A549 (cell line): ENCODE measurements at regions not wholly inside any gene's neighbourhood (a gene's known extent, or its start where the extent isn't known, plus 50 kb on each side); places are given as distances from the start of the nearest gene placed in this dataset.
"Not testable (repeated sequence)": the region's sequence is repeated elsewhere in the genome, so short reads cannot be mapped to it uniquely, and the experiment has no call there.

ENCODE experiments used
- ATAC-seq, 2 experiments: fragments of 200-7000 bp in 1 of 2; fragments of >200 bp in 1 of 2; cut with Nextera tagmentation in 1 of 2; cut with Tn5 transposase in 1 of 2; 3 replicates each; pipeline versions ENCODE4 v1.8.0 to v1.9.1; 2018 to 2020; ENCODE audit warnings: mild to moderate bottlenecking in 1 of 2, moderate library complexity in 1 of 2
- CTCF ChIA-PET: fragments of 300-600 bp; sonication (Branson Sonifier 250); formaldehyde crosslinking; extraction: SDS; loops from one replicate; lab custom pipeline; 2021; ENCODE audit warnings: antibody characterized with exemption, inconsistent platforms; lab: Yijun Ruan, JAX
- POLR2A ChIA-PET: fragments of 350-600 bp; formaldehyde crosslinking; extraction: SDS; loops from one replicate; lab custom pipeline; 2021; ENCODE audit warnings: antibody characterized with exemption, inconsistent platforms; lab: Yijun Ruan, JAX
- DNase-seq, 2 experiments: peaks; one replicate each; pipeline versions ENCODE4 v3.0.0 to v3.0.0-alpha.2; 2011 to 2016; ENCODE audit warnings: low read depth in 1 of 2, low spot score in 1 of 2
- FAIRE-seq: peaks from 2 replicates; lab custom pipeline; 2011; peaks lifted over from hg19 to GRCh38; lab: Jason Lieb, UNC
- H3K27ac ChIP-seq, 2 experiments: fragments of >200 bp; sonication (Bioruptor Twin); formaldehyde crosslinking; 3 replicates each; pipeline ENCODE4 v1.5.1; 2016 to 2017
- H3K4me1 ChIP-seq: fragments of >200 bp; sonication (Bioruptor Twin); formaldehyde crosslinking; 3 replicates; pipeline ENCODE4 v1.6.1; 2016
- H3K4me2 ChIP-seq: fragments of >200 bp; sonication (Bioruptor Twin); formaldehyde crosslinking; 3 replicates; pipeline ENCODE4 v1.6.1; 2016
- H3K4me3 ChIP-seq: fragments of >200 bp; sonication (Bioruptor Twin); formaldehyde crosslinking; 3 replicates; pipeline ENCODE4 v1.5.1; 2016
- H3K9me3 ChIP-seq: fragments of >200 bp; sonication (Bioruptor Twin); formaldehyde crosslinking; 3 replicates; pipeline ENCODE4 v1.6.1; 2016
- WGBS: methylation state at CpG from one replicate; pipeline ENCODE4 v1.1.6; 2017; ENCODE audit errors: missing lambda C conversion rate; 5-methylcytosine and 5-hydroxymethylcytosine counted together

- H3K27ac ChIP-seq, H3K4me3 ChIP-seq, CTCF ChIA-PET, H3K9me3 ChIP-seq, H3K4me1 ChIP-seq, H3K4me2 ChIP-seq, FAIRE-seq, DNase-seq, ATAC-seq, POLR2A ChIA-PET: not testable (repeated sequence)
- WGBS, result 86% methylated on average over 2 of the region's 2 CpGs
Measured at GRCh38 chr7:76941809-76942765, 90.1 kb downstream of the SPDYE17 start.

DNA sequence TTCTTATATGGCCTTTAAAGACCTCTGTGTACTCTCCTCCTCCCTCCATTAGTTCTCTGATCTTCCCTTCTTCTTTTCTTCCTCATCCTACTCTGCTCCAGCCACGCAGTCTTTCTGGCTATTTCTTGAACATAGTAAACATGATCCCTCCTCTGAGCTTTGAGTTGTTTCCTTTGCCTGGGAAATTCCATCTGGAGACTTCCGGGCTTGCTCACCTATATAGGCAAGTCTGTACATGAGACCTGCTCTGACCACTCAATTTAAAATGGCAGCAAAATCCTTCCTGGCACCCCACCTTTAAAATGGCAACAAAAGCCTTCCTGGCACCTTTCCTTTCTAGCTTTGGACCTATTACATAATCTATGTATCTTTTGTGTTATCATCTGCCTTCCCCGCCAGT lies 94.4 kb downstream of the SPDYE17 start:
- H3K4me2 ChIP-seq, CTCF ChIA-PET, H3K4me3 ChIP-seq, ATAC-seq, FAIRE-seq, DNase-seq, POLR2A ChIA-PET, H3K9me3 ChIP-seq, H3K4me1 ChIP-seq, H3K27ac ChIP-seq: not testable (repeated sequence)
- WGBS, result 100% methylated on average over 1 of the region's 3 CpGs

- H3K9me3 ChIP-seq, H3K4me1 ChIP-seq, CTCF ChIA-PET, ATAC-seq, H3K4me3 ChIP-seq, FAIRE-seq, POLR2A ChIA-PET, H3K4me2 ChIP-seq, H3K27ac ChIP-seq, DNase-seq: not testable (repeated sequence)
- WGBS, result 71% methylated on average over 5 of the region's 5 CpGs
Measured at GRCh38 chr7:76937330-76937729, 94.8 kb downstream of the SPDYE17 start.

DNA sequence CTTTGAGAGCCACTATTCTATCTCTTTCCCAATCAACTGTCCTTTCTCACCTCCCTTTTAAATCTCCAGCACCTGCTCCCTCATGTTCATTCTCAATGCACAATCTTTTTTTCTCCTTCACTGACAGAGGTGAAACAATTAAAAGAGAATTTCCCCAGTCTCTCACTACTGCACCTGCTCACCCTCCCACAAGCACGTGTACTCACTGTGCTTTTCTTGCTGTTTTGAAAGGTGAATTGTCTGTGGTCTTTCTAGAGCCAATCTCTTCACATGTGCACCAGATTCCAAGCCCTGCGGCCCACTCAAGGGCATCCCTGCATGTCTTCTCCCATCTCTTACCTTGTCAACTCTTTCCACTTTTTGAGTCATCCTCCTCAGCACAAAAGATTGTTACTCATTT lies 95.8 kb downstream of the SPDYE17 start:
- H3K27ac ChIP-seq, FAIRE-seq, H3K4me3 ChIP-seq, H3K9me3 ChIP-seq, ATAC-seq, CTCF ChIA-PET, DNase-seq, H3K4me2 ChIP-seq, H3K4me1 ChIP-seq, POLR2A ChIA-PET: not testable (repeated sequence)
- WGBS, result 56% methylated on average over 2 of the region's 2 CpGs

- 53% methylated on average over 3 of the region's 3 CpGs for WGBS
- H3K4me1 ChIP-seq, POLR2A ChIA-PET: not testable (repeated sequence)
Measured at GRCh38 chr7:76934711-76935110, 97.5 kb downstream of the SPDYE17 start.

DNA sequence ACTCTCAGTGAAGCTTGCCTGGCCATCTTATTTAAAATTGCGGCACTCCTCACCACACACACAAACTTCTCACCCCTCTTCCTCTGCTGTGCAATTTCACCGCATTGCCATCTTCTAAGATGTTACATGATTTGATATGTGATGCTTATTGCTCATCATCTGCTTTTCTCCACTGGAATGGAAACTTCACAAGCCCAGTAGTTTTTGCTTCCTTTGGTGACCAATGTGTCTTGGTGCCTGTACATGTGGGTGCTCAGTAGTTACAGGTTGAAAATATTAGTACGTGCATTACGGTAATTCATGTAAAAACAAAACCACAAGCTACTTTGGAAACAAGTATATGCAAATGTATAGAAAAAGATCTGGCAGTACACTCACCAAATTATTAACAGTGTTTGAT lies 99.2 kb downstream of the SPDYE17 start:
- CTCF ChIA-PET, H3K4me1 ChIP-seq, ATAC-seq, H3K4me3 ChIP-seq, POLR2A ChIA-PET, H3K27ac ChIP-seq, DNase-seq, H3K9me3 ChIP-seq, H3K4me2 ChIP-seq: not testable (repeated sequence)
- peak; percentile 82 for FAIRE-seq
- WGBS, result 89% methylated on average over 4 of the region's 4 CpGs

More at GRCh38 chr7:76934711-76935110, 97.5 kb downstream of the SPDYE17 start:
- H3K27ac ChIP-seq, H3K9me3 ChIP-seq, CTCF ChIA-PET, H3K4me3 ChIP-seq, DNase-seq, H3K4me2 ChIP-seq, ATAC-seq, FAIRE-seq: not testable (repeated sequence)

GRCh38 chr7:76931441-76931840 lies 100.7 kb downstream of the SPDYE17 start:
- H3K4me3 ChIP-seq, H3K27ac ChIP-seq, H3K4me1 ChIP-seq, DNase-seq, H3K4me2 ChIP-seq, FAIRE-seq, H3K9me3 ChIP-seq, POLR2A ChIA-PET, CTCF ChIA-PET, ATAC-seq: not testable (repeated sequence)
- WGBS, result 27% methylated on average over 3 of the region's 4 CpGs

DNA sequence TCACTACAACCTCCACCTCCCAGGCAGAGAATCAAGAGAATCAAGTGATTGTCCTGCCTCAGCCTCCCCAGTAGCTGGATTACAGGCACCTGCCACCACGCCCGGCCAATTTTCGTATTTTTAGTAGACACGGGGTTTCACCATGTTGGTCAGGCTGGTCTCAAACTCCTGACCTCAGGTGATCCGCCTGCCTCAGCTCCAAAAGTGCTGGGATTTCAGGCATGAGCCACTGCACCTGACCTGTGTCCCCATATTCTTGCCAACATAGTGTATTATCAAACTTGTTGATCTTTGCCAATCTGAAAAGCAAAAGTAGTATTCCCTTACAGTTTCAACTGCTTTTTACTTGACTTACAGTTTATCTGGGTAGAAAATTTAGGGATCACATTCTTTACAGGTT lies 101.7 kb downstream of the SPDYE17 start:
- POLR2A ChIA-PET, ATAC-seq, H3K9me3 ChIP-seq, CTCF ChIA-PET, H3K27ac ChIP-seq, H3K4me2 ChIP-seq, H3K4me3 ChIP-seq, H3K4me1 ChIP-seq, DNase-seq: not testable (repeated sequence)
- peak; percentile 68 for FAIRE-seq
- WGBS, result 91% methylated on average over 5 of the region's 5 CpGs

DNA sequence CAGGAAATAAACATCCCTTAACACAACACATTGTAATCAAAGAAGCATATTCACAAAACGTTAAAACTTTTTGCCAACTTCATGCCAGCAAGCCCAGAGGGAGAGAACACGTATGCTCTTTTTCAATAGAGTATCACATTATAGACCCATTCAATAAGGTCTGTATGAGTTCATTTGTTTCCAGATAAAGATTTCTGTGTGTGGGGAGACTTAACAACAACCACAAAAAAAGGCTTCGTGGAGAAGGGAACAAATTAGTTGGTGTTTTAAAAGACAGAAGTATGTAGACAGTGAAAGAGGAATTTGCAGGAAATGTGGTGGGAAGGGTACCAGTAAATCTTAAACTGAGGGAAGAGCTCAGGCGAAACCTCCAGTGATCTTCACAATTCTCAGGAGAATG lies 103.4 kb downstream of the SPDYE17 start:
- H3K9me3 ChIP-seq, ATAC-seq, DNase-seq, H3K4me2 ChIP-seq, FAIRE-seq, H3K4me3 ChIP-seq, POLR2A ChIA-PET, H3K27ac ChIP-seq, CTCF ChIA-PET, H3K4me1 ChIP-seq: not testable (repeated sequence)
- WGBS, result 44% methylated on average over 4 of the region's 4 CpGs

- DNase-seq, result not testable (repeated sequence)
Measured at GRCh38 chr7:76927741-76928393, 104.3 kb downstream of the SPDYE17 start.

GRCh38 chr7:76926416-76926815 lies 105.7 kb downstream of the SPDYE17 start:
- FAIRE-seq, H3K9me3 ChIP-seq, CTCF ChIA-PET, ATAC-seq, H3K4me3 ChIP-seq, POLR2A ChIA-PET, H3K4me1 ChIP-seq, DNase-seq, H3K27ac ChIP-seq, H3K4me2 ChIP-seq: not testable (repeated sequence)

More at GRCh38 chr7:76927741-76928393, 104.3 kb downstream of the SPDYE17 start:
- H3K4me3 ChIP-seq, ATAC-seq, H3K4me2 ChIP-seq, H3K4me1 ChIP-seq, H3K9me3 ChIP-seq, POLR2A ChIA-PET, FAIRE-seq, H3K27ac ChIP-seq, CTCF ChIA-PET: not testable (repeated sequence)
- 91% methylated on average over 2 of the region's 3 CpGs for WGBS
